ENCODE measurements at regions not wholly inside any gene's neighbourhood (a gene's known extent, or its start where the extent isn't known, plus 50 kb on each side); places are given as distances from the start of the nearest gene placed in this dataset.

- no peak for TF ChIP-seq CTCF (IDR thresholded peaks at IDR 0.05; ENCODE audit: low read depth, low read length)
- no peaks in the 10 kb centered on the region for H3K36me3 ChIP-seq
- H3K9me3 ChIP-seq (ENCODE audit: severe bottlenecking), result no peaks in the 10 kb centered on the region
- no peak for DNase-seq
- H3K4me3 ChIP-seq (ENCODE audit: low read depth, low read length), result no peak overlapping the region
- H3K27ac ChIP-seq, result no peak overlapping the region
- H3K27me3 ChIP-seq (ENCODE audit: insufficient read depth, low read depth, severe bottlenecking), result no peaks in the 10 kb centered on the region
Measured at GRCh38 chr3:103173940-103174339, 739.1 kb downstream of the ZPLD1 start.

DNA sequence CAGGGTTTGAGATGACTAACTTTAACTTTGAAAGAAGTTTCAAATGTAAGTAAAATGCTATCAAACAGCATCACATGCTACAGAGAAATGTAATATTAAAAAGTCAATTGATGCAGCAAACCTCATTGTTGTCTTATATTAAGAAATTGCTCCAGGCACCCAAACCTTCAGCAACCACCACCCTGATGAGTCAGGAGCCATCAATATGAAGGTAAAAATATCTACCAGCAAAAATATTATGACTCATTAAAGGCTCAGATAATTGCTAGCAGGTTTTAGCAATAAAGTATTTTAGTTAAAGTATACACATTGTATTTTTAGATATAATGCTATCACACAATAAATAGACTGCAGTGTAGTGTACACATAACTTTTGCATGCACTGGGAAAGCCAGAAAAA lies 746.3 kb downstream of the ZPLD1 start:
- no peak overlapping the region for H3K27ac ChIP-seq
- H3K27me3 ChIP-seq (ENCODE audit: insufficient read depth, low read depth, severe bottlenecking), result no peaks in the 10 kb centered on the region
- no peak for TF ChIP-seq CTCF (IDR thresholded peaks at IDR 0.05; ENCODE audit: low read depth, low read length)
- H3K4me3 ChIP-seq (ENCODE audit: low read depth, low read length), result no peak overlapping the region
- H3K9me3 ChIP-seq (ENCODE audit: severe bottlenecking), result no peaks in the 10 kb centered on the region
- DNase-seq, result no peak
- no peaks in the 10 kb centered on the region for H3K36me3 ChIP-seq

DNA sequence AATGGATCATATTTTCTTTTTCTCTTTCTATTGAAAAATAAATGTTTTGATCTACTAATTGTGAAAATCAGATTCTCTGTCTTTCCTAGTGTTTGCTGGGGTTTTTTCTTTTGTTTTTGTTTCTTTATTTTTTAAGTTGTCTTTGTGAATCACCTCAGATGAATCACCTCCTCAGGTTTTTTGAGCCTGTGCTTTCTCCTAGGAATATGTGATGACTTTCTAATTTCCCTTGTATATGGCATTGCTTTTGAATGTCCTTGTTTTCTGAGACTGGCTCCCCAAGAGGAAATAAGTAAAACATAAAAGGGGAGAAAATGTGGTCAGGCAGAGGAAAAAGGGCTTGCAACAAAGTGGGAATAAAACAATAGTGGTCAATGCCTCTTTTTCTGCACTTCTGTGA lies 750.0 kb downstream of the ZPLD1 start:
- H3K27me3 ChIP-seq (ENCODE audit: insufficient read depth, low read depth, severe bottlenecking), result no peaks in the 10 kb centered on the region
- H3K9me3 ChIP-seq (ENCODE audit: severe bottlenecking), result no peaks in the 10 kb centered on the region
- no peaks in the 10 kb centered on the region for H3K36me3 ChIP-seq
- no peak overlapping the region for H3K4me3 ChIP-seq (ENCODE audit: low read depth, low read length)
- no peak for DNase-seq
- no peak for TF ChIP-seq CTCF (IDR thresholded peaks at IDR 0.05; ENCODE audit: low read depth, low read length)
- H3K27ac ChIP-seq, result no peak overlapping the region

GRCh38 chr3:103189941-103190340 lies 755.1 kb downstream of the ZPLD1 start:
- H3K36me3 ChIP-seq, result no peaks in the 10 kb centered on the region
- no peak for TF ChIP-seq CTCF (IDR thresholded peaks at IDR 0.05; ENCODE audit: low read depth, low read length)
- no peaks in the 10 kb centered on the region for H3K9me3 ChIP-seq (ENCODE audit: severe bottlenecking)
- no peak for DNase-seq
- H3K4me3 ChIP-seq (ENCODE audit: low read depth, low read length), result no peak overlapping the region
- no peaks in the 10 kb centered on the region for H3K27me3 ChIP-seq (ENCODE audit: insufficient read depth, low read depth, severe bottlenecking)
- H3K27ac ChIP-seq, result no peak overlapping the region

GRCh38 chr3:103195216-103195615 lies 760.4 kb downstream of the ZPLD1 start:
- H3K27me3 ChIP-seq (ENCODE audit: insufficient read depth, low read depth, severe bottlenecking), result no peaks in the 10 kb centered on the region
- no peaks in the 10 kb centered on the region for H3K36me3 ChIP-seq
- TF ChIP-seq CTCF (IDR thresholded peaks at IDR 0.05; ENCODE audit: low read depth, low read length), result no peak
- H3K9me3 ChIP-seq (ENCODE audit: severe bottlenecking), result no peaks in the 10 kb centered on the region
- no peak overlapping the region for H3K27ac ChIP-seq
- no peak for DNase-seq
- no peak overlapping the region for H3K4me3 ChIP-seq (ENCODE audit: low read depth, low read length)

DNA sequence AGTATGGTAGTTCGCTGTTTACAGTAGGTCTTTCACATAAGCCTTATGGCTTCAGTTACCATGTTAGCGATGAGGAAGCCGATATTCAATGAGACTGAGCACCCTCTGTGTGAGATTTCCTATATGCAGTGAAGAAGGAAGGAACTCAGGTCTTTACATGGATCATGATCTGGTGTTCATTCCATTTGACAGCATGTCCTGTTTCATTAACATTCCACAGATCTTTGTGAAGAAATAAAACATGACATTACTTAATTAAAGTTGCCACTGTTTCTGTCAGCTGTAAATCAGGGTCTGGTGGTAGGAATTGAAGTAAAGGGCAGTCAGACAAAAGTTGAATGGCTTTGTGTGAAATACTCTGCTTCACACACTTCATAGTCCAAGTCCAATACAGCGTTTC lies 768.6 kb downstream of the ZPLD1 start:
- Histone ChIP-seq H3K9me3 (ENCODE audit: severe bottlenecking) (no peaks in the 10 kb centered on the region), H3K36me3 (no peaks in the 10 kb centered on the region), H3K27ac (no peak overlapping the region), H3K27me3 (ENCODE audit: insufficient read depth, low read depth, severe bottlenecking) (no peaks in the 10 kb centered on the region), H3K4me3 (ENCODE audit: low read depth, low read length) (no peak overlapping the region)
- no peak for DNase-seq
- TF ChIP-seq CTCF (IDR thresholded peaks at IDR 0.05; ENCODE audit: low read depth, low read length), result no peak
